ENCODE measurements at regions not wholly inside any gene's neighbourhood (a gene's known extent, or its start where the extent isn't known, plus 50 kb on each side); places are given as distances from the start of the nearest gene placed in this dataset.

GRCh38 chr6:61193771-61194170, 1092.3 kb downstream of the KHDRBS2 start:
- H3K27ac Mint-ChIP-seq: no peak overlapping the region
- Histone ChIP-seq H3K56ac (ENCODE audit: insufficient read length, low read depth, low read length) (no peak overlapping the region), H2BK15ac (ENCODE audit: low read depth, low read length) (no peak overlapping the region), H3K27ac (ENCODE audit: insufficient read length, low read depth, low read length) (no peak overlapping the region), H2AFZ (ENCODE audit: low read length) (no peak overlapping the region), H3K4me2 (ENCODE audit: insufficient read depth, insufficient read length, low read length) (no peak overlapping the region), H3K23me2 (ENCODE audit: insufficient read length, low read depth, low read length, poor library complexity, severe bottlenecking) (no peaks in the 10 kb centered on the region), H2AK5ac (ENCODE audit: insufficient read length, low read length) (no peak overlapping the region), H2BK120ac (ENCODE audit: low read depth, low read length, poor library complexity, severe bottlenecking) (no peak overlapping the region), H4K5ac (ENCODE audit: insufficient read length, low read depth, low read length) (no peak overlapping the region), H3K18ac (ENCODE audit: insufficient read length, low read depth, low read length) (no peak overlapping the region), H2BK5ac (ENCODE audit: insufficient read length, low read length) (no peak overlapping the region), H3K9me3 (ENCODE audit: control insufficient read depth, low read depth, low read length) (no peaks in the 10 kb centered on the region), H3K4ac (ENCODE audit: low read depth, low read length) (no peak overlapping the region), H4K8ac (replicated peaks; ENCODE audit: insufficient read length, low read depth, low read length) (no peak overlapping the region), H3K27me3 (ENCODE audit: insufficient read depth, low read length) (no peaks in the 10 kb centered on the region), H4K20me1 (ENCODE audit: control insufficient read depth, insufficient read depth, insufficient read length) (no peaks in the 10 kb centered on the region), H3K79me1 (ENCODE audit: insufficient read depth, low read depth, low read length, poor library complexity, severe bottlenecking) (no peaks in the 10 kb centered on the region), H3T11ph (ENCODE audit: low read length) (no peak overlapping the region), H3K23ac (ENCODE audit: insufficient read length, low read depth, low read length) (no peak overlapping the region), H3K4me1 (ENCODE audit: insufficient read depth, low read length) (no peaks in the 10 kb centered on the region), H4K91ac (ENCODE audit: insufficient read length, low read depth, low read length) (no peak overlapping the region), H3K9ac (ENCODE audit: extremely low read depth, insufficient read length, low read length) (no peak overlapping the region), H2BK12ac (ENCODE audit: insufficient read length, low read depth, low read length) (no peak overlapping the region), H3K14ac (ENCODE audit: insufficient read depth, low read length) (no peak overlapping the region), H2BK20ac (ENCODE audit: low read depth, low read length, poor library complexity, severe bottlenecking) (no peak overlapping the region), H3K79me2 (ENCODE audit: insufficient read depth, low read length) (no peaks in the 10 kb centered on the region)
- peaks cover 0 to 3% of the 10 kb centered on the region in 2 experiments; a peak in 2 of 4 replicates for H3K4me1 Mint-ChIP-seq
- no CpG with 5 or more reads among the region's 3 CpGs for WGBS (ENCODE audit: extremely low coverage, insufficient read length, low lambda C conversion rate)
- no peaks in the 10 kb centered on the region for H3K27me3 Mint-ChIP-seq (ENCODE audit: low read depth)
- H3K4me3 Mint-ChIP-seq: no peak overlapping the region
- peaks cover 7 to 35% of the 10 kb centered on the region in 2 experiments; a peak in 4 of 5 replicates for H3K9me3 Mint-ChIP-seq
- TF ChIP-seq CTCF (conservative IDR thresholded peaks at IDR 0.05): no peak
- peaks cover 4 to 14% (median 10%) of the 10 kb centered on the region in 3 experiments; a peak in 6 of 7 replicates for H3K36me3 Mint-ChIP-seq (ENCODE audit: insufficient read depth in 1 of 3, low read depth in 3 of 3)
- DNase-seq: no peak
